SIG-M5 treated with dmso at 0.1 percent for 504 hours (cell line): ENCODE measurements at regions not wholly inside any gene's neighbourhood (a gene's known extent, or its start where the extent isn't known, plus 50 kb on each side); places are given as distances from the start of the nearest gene placed in this dataset.

Experiments used
- DNase-seq: peaks from one replicate; lab custom pipeline; 2025; ENCODE audit not compliant: unreplicated experiment; lab: John Stamatoyannopoulos, UW

GRCh38 chr11:119941636-119942411 is 196.1 kb downstream of the TRIM29 start:
- DNase-seq: no peak

- no peak for DNase-seq
Measured at GRCh38 chr11:119941171-119941570, 196.7 kb downstream of the TRIM29 start.

- no peak for DNase-seq
Measured at GRCh38 chr11:119940401-119940976, 197.4 kb downstream of the TRIM29 start.

GRCh38 chr11:119937412-119937811 is 200.5 kb downstream of the TRIM29 start:
- no peak for DNase-seq

GRCh38 chr11:119936426-119936825 is 201.5 kb downstream of the TRIM29 start:
- DNase-seq: no peak

- DNase-seq: no peak
Measured at GRCh38 chr11:119935349-119935925, 202.5 kb downstream of the TRIM29 start.

GRCh38 chr11:119934866-119935265 is 203.0 kb downstream of the TRIM29 start:
- DNase-seq: no peak

GRCh38 chr11:119934267-119934666 is 203.6 kb downstream of the TRIM29 start:
- no peak for DNase-seq

GRCh38 chr11:119933584-119933983 is 204.3 kb downstream of the TRIM29 start:
- no peak for DNase-seq

- DNase-seq: no peak
Measured at GRCh38 chr11:119932828-119933562, 204.0 kb upstream of the NECTIN1 start.

- no peak for DNase-seq
Measured at GRCh38 chr11:119928047-119928446, 199.0 kb upstream of the NECTIN1 start.

- no peak for DNase-seq
Measured at GRCh38 chr11:119924017-119924416, 195.0 kb upstream of the NECTIN1 start.

GRCh38 chr11:119921571-119921970 is 192.6 kb upstream of the NECTIN1 start:
- DNase-seq: no peak

- no peak for DNase-seq
Measured at GRCh38 chr11:119920666-119921387, 191.8 kb upstream of the NECTIN1 start.

GRCh38 chr11:119919656-119920055 is 190.7 kb upstream of the NECTIN1 start:
- no peak for DNase-seq

GRCh38 chr11:119918347-119918746 is 189.3 kb upstream of the NECTIN1 start:
- DNase-seq: no peak

GRCh38 chr11:119916568-119916967 is 187.6 kb upstream of the NECTIN1 start:
- DNase-seq: no peak

GRCh38 chr11:119912229-119912628 is 183.2 kb upstream of the NECTIN1 start:
- DNase-seq: no peak

- DNase-seq: no peak
Measured at GRCh38 chr11:119910650-119911049, 181.7 kb upstream of the NECTIN1 start.

GRCh38 chr11:119910051-119910450 is 181.1 kb upstream of the NECTIN1 start:
- no peak for DNase-seq

GRCh38 chr11:119909495-119909894 is 180.5 kb upstream of the NECTIN1 start:
- no peak for DNase-seq
